ENCODE measurements at regions not wholly inside any gene's neighbourhood (a gene's known extent, or its start where the extent isn't known, plus 50 kb on each side); places are given as distances from the start of the nearest gene placed in this dataset.

DNA sequence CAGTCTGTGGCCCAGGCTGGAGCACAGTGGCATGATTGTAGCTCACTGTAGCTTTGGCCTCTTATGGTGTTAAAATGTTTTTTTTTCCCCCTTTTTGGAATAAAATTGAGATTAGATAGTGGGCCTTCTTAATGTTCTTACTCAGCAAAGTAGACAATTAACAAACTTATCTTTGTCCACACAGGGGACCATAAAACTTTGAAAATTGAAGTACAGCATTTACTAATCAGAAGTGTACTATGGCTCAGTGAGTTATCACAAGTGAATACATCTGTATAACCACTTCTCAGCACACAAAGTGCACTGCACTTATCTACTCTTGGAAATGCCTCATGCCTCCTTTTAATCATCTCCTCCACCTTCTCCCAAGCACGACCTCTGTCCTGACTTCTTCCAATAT, 218.9 kb downstream of the PRDM2 start:
- H3K4me3 ChIP-seq (ENCODE audit: low read length): no peak overlapping the region
- H3K4me3 Mint-ChIP-seq: no peak overlapping the region
- no peak overlapping the region for H3K27ac Mint-ChIP-seq
- H3K9me3 ChIP-seq (ENCODE audit: control insufficient read depth in 2 of 3, low read length in 3 of 3): no peaks in the 10 kb centered on the region
- no peaks in the 10 kb centered on the region for H3K36me3 ChIP-seq (ENCODE audit: control insufficient read depth in 2 of 3, insufficient read depth in 3 of 3, low read length in 3 of 3)
- CTCF ChIA-PET: no interaction called here
- H3K27me3 Mint-ChIP-seq: peaks cover 4 to 35% (median 9%) of the 10 kb centered on the region in 5 donors
- ATAC-seq: no peak
- no peaks in the 10 kb centered on the region for H3K27me3 ChIP-seq (ENCODE audit: control insufficient read depth in 2 of 2, insufficient read depth in 2 of 2, low read length in 2 of 2)
- no peaks in the 10 kb centered on the region for H3K4me1 ChIP-seq (ENCODE audit: control insufficient read depth in 2 of 2, insufficient read depth in 2 of 2, low read length in 2 of 2)
- intact Hi-C loops (cut with micrococcal nuclease): no loop called here
- POLR2A ChIA-PET: no interaction called here
- peaks cover 0 to 3% (median 0%) of the 10 kb centered on the region in 5 donors for H3K36me3 Mint-ChIP-seq
- no peak for DNase-seq
- no peaks in the 10 kb centered on the region for H3K4me1 Mint-ChIP-seq
- no peak overlapping the region for H3K27ac ChIP-seq (ENCODE audit: low read depth, low read length)
- H3K9me3 Mint-ChIP-seq: peaks cover 0 to 3% (median 0%) of the 10 kb centered on the region in 11 donors

DNA sequence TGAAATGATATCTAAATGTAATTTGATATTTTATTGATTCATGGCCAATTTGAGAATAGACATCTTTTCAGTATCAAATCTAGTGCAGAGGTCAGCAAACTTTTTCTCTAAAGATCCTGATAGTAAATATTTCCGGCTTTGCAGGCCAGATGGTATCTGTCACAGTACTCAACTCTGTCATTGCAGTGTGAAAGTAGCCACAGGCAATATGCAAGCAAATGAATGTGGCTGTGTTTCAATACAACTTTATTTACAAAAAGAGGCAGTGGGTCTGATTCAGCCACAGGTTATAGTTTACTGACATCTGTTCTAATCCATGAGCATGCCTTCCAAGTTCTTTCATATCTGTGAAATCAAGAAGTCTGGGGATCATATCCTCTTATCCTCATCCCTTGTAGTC, 221.2 kb downstream of the PRDM2 start:
- no peaks in the 10 kb centered on the region for H3K4me1 ChIP-seq (ENCODE audit: control insufficient read depth in 2 of 2, insufficient read depth in 2 of 2, low read length in 2 of 2)
- H3K4me3 ChIP-seq (ENCODE audit: low read length): no peak overlapping the region
- peaks cover 0 to 3% (median 0%) of the 10 kb centered on the region in 11 donors for H3K9me3 Mint-ChIP-seq
- H3K36me3 Mint-ChIP-seq: peaks cover 0 to 3% (median 0%) of the 10 kb centered on the region in 5 donors
- H3K27ac Mint-ChIP-seq: no peak overlapping the region
- no peaks in the 10 kb centered on the region for H3K9me3 ChIP-seq (ENCODE audit: control insufficient read depth in 2 of 3, low read length in 3 of 3)
- H3K4me3 Mint-ChIP-seq: no peak overlapping the region
- DNase-seq (no peak), ATAC-seq (no peak)
- H3K27ac ChIP-seq (ENCODE audit: low read depth, low read length): no peak overlapping the region
- peaks cover 4 to 39% (median 20%) of the 10 kb centered on the region in 5 donors for H3K27me3 Mint-ChIP-seq
- H3K4me1 Mint-ChIP-seq: no peaks in the 10 kb centered on the region
- H3K27me3 ChIP-seq (ENCODE audit: control insufficient read depth in 2 of 2, insufficient read depth in 2 of 2, low read length in 2 of 2): no peaks in the 10 kb centered on the region
- ChIA-PET POLR2A (no interaction called here), CTCF (no interaction called here)
- intact Hi-C loops (cut with micrococcal nuclease): no loop called here
- no peaks in the 10 kb centered on the region for H3K36me3 ChIP-seq (ENCODE audit: control insufficient read depth in 2 of 3, insufficient read depth in 3 of 3, low read length in 3 of 3)

DNA sequence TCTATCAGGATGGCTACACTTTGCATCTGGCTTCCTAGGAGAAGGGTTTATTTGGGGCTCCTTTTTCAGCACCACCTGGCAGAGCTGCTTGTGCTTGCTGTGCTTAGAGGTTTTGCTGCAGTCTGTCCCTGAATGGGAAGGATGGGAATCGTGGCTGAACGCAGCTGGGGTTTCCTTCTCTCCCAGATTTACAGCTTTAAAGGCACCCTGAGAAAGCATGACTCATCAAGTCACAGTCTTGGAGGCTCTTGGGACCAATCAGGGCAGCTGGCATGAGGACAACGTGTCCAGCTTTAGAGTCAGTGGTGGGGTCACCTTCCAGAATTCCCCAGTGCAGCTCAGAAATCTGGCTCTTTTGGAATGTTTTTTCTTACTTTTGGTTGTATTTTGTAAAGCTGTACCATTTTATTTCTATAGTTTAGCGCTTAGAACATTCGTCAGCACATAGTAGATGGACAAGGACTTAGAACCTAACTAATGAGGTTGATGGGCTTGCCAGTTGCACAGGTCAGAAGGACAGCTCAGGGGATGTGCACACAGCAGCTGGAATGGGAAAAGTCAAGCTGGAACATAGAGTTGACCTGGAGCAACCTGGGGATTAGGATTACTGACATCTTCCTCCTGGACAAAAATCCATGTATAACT, 222.6 kb downstream of the PRDM2 start:
- Histone ChIP-seq H3K4me3 (ENCODE audit: low read length) (no peak overlapping the region), H3K4me1 (ENCODE audit: control insufficient read depth in 2 of 2, insufficient read depth in 2 of 2, low read length in 2 of 2) (no peaks in the 10 kb centered on the region), H3K36me3 (ENCODE audit: control insufficient read depth in 2 of 3, insufficient read depth in 3 of 3, low read length in 3 of 3) (no peaks in the 10 kb centered on the region), H3K27me3 (ENCODE audit: control insufficient read depth in 2 of 2, insufficient read depth in 2 of 2, low read length in 2 of 2) (no peaks in the 10 kb centered on the region), H3K9me3 (ENCODE audit: control insufficient read depth in 2 of 3, low read length in 3 of 3) (no peaks in the 10 kb centered on the region), H3K27ac (ENCODE audit: low read depth, low read length) (no peak overlapping the region)
- DNase-seq (no peak), ATAC-seq (no peak)
- Mint-ChIP-seq H3K27ac (no peak overlapping the region), H3K27me3 (peaks cover 2 to 36% (median 17%) of the 10 kb centered on the region in 5 donors), H3K36me3 (peaks cover 0 to 3% (median 0%) of the 10 kb centered on the region in 5 donors), H3K9me3 (peaks cover 0 to 3% (median 0%) of the 10 kb centered on the region in 11 donors), H3K4me1 (no peaks in the 10 kb centered on the region), H3K4me3 (no peak overlapping the region)
- ChIA-PET POLR2A (no interaction called here), CTCF (no interaction called here)
- intact Hi-C loops (cut with micrococcal nuclease): no loop called here

GRCh38 chr1:13926556-13926955, 226.6 kb downstream of the PRDM2 start:
- ChIA-PET CTCF (no interaction called here), POLR2A (no interaction called here)

GRCh38 chr1:13927736-13928135, 227.7 kb downstream of the PRDM2 start:
- no peak for DNase-seq
- ChIA-PET POLR2A (no interaction called here), CTCF (no interaction called here)
- Mint-ChIP-seq H3K9me3 (no peaks in the 10 kb centered on the region), H3K4me1 (no peaks in the 10 kb centered on the region), H3K4me3 (no peak overlapping the region), H3K27me3 (peaks cover 5 to 48% (median 27%) of the 10 kb centered on the region in 5 donors), H3K27ac (no peak overlapping the region), H3K36me3 (no peaks in the 10 kb centered on the region)
- Histone ChIP-seq H3K36me3 (ENCODE audit: control insufficient read depth in 2 of 3, insufficient read depth in 3 of 3, low read length in 3 of 3) (no peaks in the 10 kb centered on the region), H3K27ac (ENCODE audit: low read depth, low read length) (no peak overlapping the region), H3K4me1 (ENCODE audit: control insufficient read depth in 2 of 2, insufficient read depth in 2 of 2, low read length in 2 of 2) (no peaks in the 10 kb centered on the region), H3K27me3 (ENCODE audit: control insufficient read depth in 2 of 2, insufficient read depth in 2 of 2, low read length in 2 of 2) (no peaks in the 10 kb centered on the region), H3K4me3 (ENCODE audit: low read length) (no peak overlapping the region), H3K9me3 (ENCODE audit: control insufficient read depth in 2 of 3, low read length in 3 of 3) (no peaks in the 10 kb centered on the region)
- intact Hi-C loops (cut with micrococcal nuclease): no loop called here
- no peak for ATAC-seq

More at GRCh38 chr1:13926556-13926955, 226.6 kb downstream of the PRDM2 start:
- H3K9me3 Mint-ChIP-seq: no peaks in the 10 kb centered on the region
- H3K27ac Mint-ChIP-seq: no peak overlapping the region
- H3K4me3 Mint-ChIP-seq: no peak overlapping the region
- H3K36me3 Mint-ChIP-seq: no peaks in the 10 kb centered on the region
- peaks cover 5 to 51% (median 27%) of the 10 kb centered on the region in 5 donors for H3K27me3 Mint-ChIP-seq
- Histone ChIP-seq H3K4me3 (ENCODE audit: low read length) (no peak overlapping the region), H3K27ac (ENCODE audit: low read depth, low read length) (no peak overlapping the region), H3K9me3 (ENCODE audit: control insufficient read depth in 2 of 3, low read length in 3 of 3) (no peaks in the 10 kb centered on the region), H3K4me1 (ENCODE audit: control insufficient read depth in 2 of 2, insufficient read depth in 2 of 2, low read length in 2 of 2) (no peaks in the 10 kb centered on the region), H3K27me3 (ENCODE audit: control insufficient read depth in 2 of 2, insufficient read depth in 2 of 2, low read length in 2 of 2) (no peaks in the 10 kb centered on the region), H3K36me3 (ENCODE audit: control insufficient read depth in 2 of 3, insufficient read depth in 3 of 3, low read length in 3 of 3) (no peaks in the 10 kb centered on the region)
- no peaks in the 10 kb centered on the region for H3K4me1 Mint-ChIP-seq
- no peak for DNase-seq
- no peak for ATAC-seq
- intact Hi-C loops (cut with micrococcal nuclease): no loop called here

DNA sequence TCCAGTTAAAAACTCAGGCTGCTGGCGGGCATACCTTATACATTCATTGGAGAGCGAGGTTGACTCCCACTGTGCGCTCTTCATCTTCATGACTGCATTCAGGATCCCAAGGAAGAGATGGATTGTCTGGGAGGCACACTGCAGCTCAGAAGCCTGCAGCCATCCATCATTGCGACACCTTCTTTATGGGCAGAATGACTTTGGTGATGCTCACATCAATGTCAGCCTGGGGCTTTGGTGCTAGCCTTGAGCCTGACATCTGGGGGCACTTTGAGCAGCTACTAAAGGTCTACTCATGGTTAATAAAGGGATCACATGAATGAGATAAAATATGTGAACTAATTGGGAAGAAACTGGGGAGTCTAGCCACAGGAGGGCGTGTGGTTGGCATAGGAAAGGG, 229.3 kb downstream of the PRDM2 start:
- no peaks in the 10 kb centered on the region for H3K27me3 ChIP-seq (ENCODE audit: control insufficient read depth in 2 of 2, insufficient read depth in 2 of 2, low read length in 2 of 2)
- H3K27ac ChIP-seq (ENCODE audit: low read depth, low read length): no peak overlapping the region
- no peak for ATAC-seq
- no peaks in the 10 kb centered on the region for H3K36me3 Mint-ChIP-seq
- H3K4me3 Mint-ChIP-seq: no peak overlapping the region
- H3K27ac Mint-ChIP-seq: no peak overlapping the region
- H3K4me3 ChIP-seq (ENCODE audit: low read length): no peak overlapping the region
- H3K36me3 ChIP-seq (ENCODE audit: control insufficient read depth in 2 of 3, insufficient read depth in 3 of 3, low read length in 3 of 3): no peaks in the 10 kb centered on the region
- intact Hi-C loops (cut with micrococcal nuclease): no loop called here
- no peak for DNase-seq
- H3K9me3 ChIP-seq (ENCODE audit: control insufficient read depth in 2 of 3, low read length in 3 of 3): no peaks in the 10 kb centered on the region
- H3K4me1 ChIP-seq (ENCODE audit: control insufficient read depth in 2 of 2, insufficient read depth in 2 of 2, low read length in 2 of 2): no peaks in the 10 kb centered on the region
- H3K4me1 Mint-ChIP-seq: no peaks in the 10 kb centered on the region
- ChIA-PET POLR2A (interaction anchor here (0.7 kb wide), 1 partner anchor 12 kb away, joined by 3 read pairs; no protein-coding TSS in a partner anchor), CTCF (interaction anchor here (0.7 kb wide), 1 partner anchor 476 kb away, joined by 3 read pairs; no protein-coding TSS in a partner anchor)
- H3K27me3 Mint-ChIP-seq: peaks cover 5 to 47% (median 27%) of the 10 kb centered on the region in 5 donors
- no peaks in the 10 kb centered on the region for H3K9me3 Mint-ChIP-seq

GRCh38 chr1:13930151-13930550, 230.2 kb downstream of the PRDM2 start:
- no peaks in the 10 kb centered on the region for H3K9me3 ChIP-seq (ENCODE audit: control insufficient read depth in 2 of 3, low read length in 3 of 3)
- intact Hi-C loops (cut with micrococcal nuclease): no loop called here
- Mint-ChIP-seq H3K27ac (no peak overlapping the region), H3K27me3 (peaks cover 5 to 41% (median 19%) of the 10 kb centered on the region in 5 donors), H3K9me3 (no peaks in the 10 kb centered on the region), H3K4me1 (no peaks in the 10 kb centered on the region), H3K36me3 (no peaks in the 10 kb centered on the region), H3K4me3 (no peak overlapping the region)
- H3K27ac ChIP-seq (ENCODE audit: low read depth, low read length): no peak overlapping the region
- no peaks in the 10 kb centered on the region for H3K4me1 ChIP-seq (ENCODE audit: control insufficient read depth in 2 of 2, insufficient read depth in 2 of 2, low read length in 2 of 2)
- H3K27me3 ChIP-seq (ENCODE audit: control insufficient read depth in 2 of 2, insufficient read depth in 2 of 2, low read length in 2 of 2): no peaks in the 10 kb centered on the region
- H3K36me3 ChIP-seq (ENCODE audit: control insufficient read depth in 2 of 3, insufficient read depth in 3 of 3, low read length in 3 of 3): no peaks in the 10 kb centered on the region
- POLR2A ChIA-PET: no interaction called here
- no peak overlapping the region for H3K4me3 ChIP-seq (ENCODE audit: low read length)
- CTCF ChIA-PET: no interaction called here
- no peak for ATAC-seq
- DNase-seq: peak in 1 of 9 donors; percentile 2

Measured in naive thymus-derived CD4-positive, alpha-beta T cell (primary cell).